Body of pancreas (tissue), 4 donors: ENCODE measurements at regions not wholly inside any gene's neighbourhood (a gene's known extent, or its start where the extent isn't known, plus 50 kb on each side); places are given as distances from the start of the nearest gene placed in this dataset.
"Not testable (repeated sequence)": the region's sequence is repeated elsewhere in the genome, so short reads cannot be mapped to it uniquely, and the experiment has no call there.

Experiments
- ATAC-seq: fragments of 150-250 bp; one replicate; pipeline ENCODE4 v1.9.1; 2016
- DNase-seq, 4 donors: peaks; one replicate each; pipeline ENCODE4 v3.0.0-alpha.2; 2019
- H3K27ac ChIP-seq, 4 donors: fragments of 200-600 bp; sonication (generic); 1 replicate in 3 of 4; 2 replicates in 1 of 4; pipeline versions ENCODE4 v1.5.1 to v1.6.1; 2016 to 2019; ENCODE audit warnings: mild to moderate bottlenecking in 1 of 4, mixed read lengths in 1 of 4, moderate library complexity in 1 of 4
- H3K27me3 ChIP-seq, 2 donors: fragments of 200-600 bp; sonication (generic); one replicate each; pipeline ENCODE4 v1.6.0; 2016; ENCODE audit warnings: mild to moderate bottlenecking in 1 of 2
- H3K36me3 ChIP-seq, 2 donors: fragments of 200-600 bp; sonication (generic); replicated peaks in 1 of 2; 2 replicates each; pipeline ENCODE4 v1.5.1; 2016; ENCODE audit warnings: low read depth in 2 of 2; ENCODE audit not compliant: insufficient read depth in 1 of 2
- H3K4me1 ChIP-seq: fragments of 200-600 bp; sonication (generic); one replicate; pipeline ENCODE4 v1.6.0; 2016
- H3K4me3 ChIP-seq, 2 donors: fragments of 200-600 bp; sonication (generic); 1 replicate in 1 of 2; 2 replicates in 1 of 2; pipeline ENCODE4 v1.5.1; 2016 to 2019
- H3K9me3 ChIP-seq, 3 donors: fragments of 200-600 bp; sonication (generic); 1 replicate in 2 of 3; 2 replicates in 1 of 3; pipeline ENCODE4 v1.5.1; 2016
- POLR2A ChIP-seq, 3 donors: fragments of 450-650 bp; IDR thresholded peaks; one replicate each; pipeline ENCODE4 v1.6.1; 2016; ENCODE audit warnings: antibody characterized with exemption in 3 of 3, mild to moderate bottlenecking in 2 of 3
- WGBS, 2 donors: methylation state at CpG; one replicate each; pipeline ENCODE4 v1.1.5; 2017; 5-methylcytosine and 5-hydroxymethylcytosine counted together
- intact Hi-C: fragments of 100-400 bp; cut with DNase I; formaldehyde crosslinking; loops from one replicate; pipeline ENCODE4 v1.15.1; 2023
- TF ChIP-seq, protein P1 (sequence below), 7 experiments: fragments of 450-650 bp in 4 of 7; fragments of 200-600 bp in 3 of 7; sonication (generic) in 3 of 7; IDR thresholded peaks; one replicate each; pipeline ENCODE4 v1.5.1; 2016 to 2019; ENCODE audit warnings: antibody characterized with exemption in 7 of 7

DNA sequence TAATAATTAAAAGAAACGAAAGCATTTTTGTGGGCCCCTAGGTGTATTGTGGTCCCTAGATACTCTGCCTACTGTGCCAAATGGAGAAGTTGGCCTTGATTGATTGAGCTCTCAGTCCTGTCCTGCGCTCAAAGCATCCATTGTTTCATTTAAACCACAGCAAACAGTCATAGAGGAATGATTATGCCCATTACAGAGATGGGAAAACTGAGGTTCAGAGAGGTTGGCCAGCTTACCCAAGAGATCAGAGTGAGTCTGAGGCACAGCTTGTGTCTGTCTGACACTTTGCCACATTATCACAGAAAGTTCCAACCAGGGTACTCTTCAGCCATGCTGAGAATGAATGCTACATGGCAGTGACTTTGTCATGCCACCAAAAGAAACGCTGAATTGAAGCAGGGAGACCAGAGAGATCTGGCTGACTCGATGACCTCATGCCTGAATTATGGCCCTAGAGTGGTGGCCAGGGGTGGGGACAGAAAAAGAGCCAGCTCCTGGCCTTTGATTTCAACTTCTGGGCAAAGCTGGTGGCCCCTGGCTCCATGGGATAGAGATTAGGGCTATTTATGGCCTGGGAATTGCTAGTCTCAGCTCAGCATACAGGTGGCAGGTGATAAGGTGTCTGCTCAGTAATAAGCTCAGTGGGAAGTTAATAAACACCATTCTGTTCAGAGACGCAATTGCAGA, 180.5 kb downstream of the MIAT start:
- WGBS, 2 donors: 46 to 47% methylated on average over 5 of the region's 5 CpGs
- intact Hi-C loops: no loop called here
- H3K27me3 ChIP-seq: no peaks in the 10 kb centered on the region
- H3K4me1 ChIP-seq: no peaks in the 10 kb centered on the region
- H3K4me3 ChIP-seq: no peak overlapping the region
- H3K36me3 ChIP-seq: no peaks in the 10 kb centered on the region
- ATAC-seq (peak; percentile 27), DNase-seq (peak in 2 of 4 donors; percentile 7 to 30)
- H3K9me3 ChIP-seq: no peaks in the 10 kb centered on the region
- TF ChIP-seq, protein P1, sequence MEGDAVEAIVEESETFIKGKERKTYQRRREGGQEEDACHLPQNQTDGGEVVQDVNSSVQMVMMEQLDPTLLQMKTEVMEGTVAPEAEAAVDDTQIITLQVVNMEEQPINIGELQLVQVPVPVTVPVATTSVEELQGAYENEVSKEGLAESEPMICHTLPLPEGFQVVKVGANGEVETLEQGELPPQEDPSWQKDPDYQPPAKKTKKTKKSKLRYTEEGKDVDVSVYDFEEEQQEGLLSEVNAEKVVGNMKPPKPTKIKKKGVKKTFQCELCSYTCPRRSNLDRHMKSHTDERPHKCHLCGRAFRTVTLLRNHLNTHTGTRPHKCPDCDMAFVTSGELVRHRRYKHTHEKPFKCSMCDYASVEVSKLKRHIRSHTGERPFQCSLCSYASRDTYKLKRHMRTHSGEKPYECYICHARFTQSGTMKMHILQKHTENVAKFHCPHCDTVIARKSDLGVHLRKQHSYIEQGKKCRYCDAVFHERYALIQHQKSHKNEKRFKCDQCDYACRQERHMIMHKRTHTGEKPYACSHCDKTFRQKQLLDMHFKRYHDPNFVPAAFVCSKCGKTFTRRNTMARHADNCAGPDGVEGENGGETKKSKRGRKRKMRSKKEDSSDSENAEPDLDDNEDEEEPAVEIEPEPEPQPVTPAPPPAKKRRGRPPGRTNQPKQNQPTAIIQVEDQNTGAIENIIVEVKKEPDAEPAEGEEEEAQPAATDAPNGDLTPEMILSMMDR (IDR thresholded peaks at IDR 0.05): peak in 1 of 7 experiments; percentile 3
- no peak for TF ChIP-seq POLR2A (IDR thresholded peaks at IDR 0.05)
- no peak overlapping the region for H3K27ac ChIP-seq

DNA sequence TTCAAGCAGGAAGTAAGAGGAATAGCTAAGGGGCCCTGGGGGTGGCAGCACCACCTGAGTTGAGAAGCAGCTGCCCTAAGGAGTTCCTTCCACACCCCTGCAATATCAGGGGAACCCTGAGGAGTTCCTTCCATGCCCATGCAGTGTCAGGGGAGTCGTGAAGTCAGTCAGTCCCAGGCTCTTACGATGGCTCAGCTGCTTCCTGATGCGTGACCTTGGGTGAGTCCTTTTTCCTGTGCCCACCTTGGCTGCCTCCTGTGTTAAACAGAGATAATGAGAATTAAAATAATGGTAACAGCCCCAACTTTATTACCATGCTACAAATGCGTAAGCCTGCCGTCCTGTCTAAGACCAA, 181.1 kb downstream of the MIAT start:
- ATAC-seq (no peak), DNase-seq (no peak)
- Histone ChIP-seq H3K9me3 (no peaks in the 10 kb centered on the region), H3K27ac (no peak overlapping the region), H3K4me1 (no peaks in the 10 kb centered on the region), H3K4me3 (no peak overlapping the region), H3K27me3 (no peaks in the 10 kb centered on the region), H3K36me3 (no peaks in the 10 kb centered on the region)
- intact Hi-C loops: no loop called here
- TF ChIP-seq POLR2A (IDR thresholded peaks at IDR 0.05): no peak
- TF ChIP-seq, protein P1 (IDR thresholded peaks at IDR 0.05): no peak
- 86 to 96% methylated on average over 5 of the region's 5 CpGs for WGBS, 2 donors

DNA sequence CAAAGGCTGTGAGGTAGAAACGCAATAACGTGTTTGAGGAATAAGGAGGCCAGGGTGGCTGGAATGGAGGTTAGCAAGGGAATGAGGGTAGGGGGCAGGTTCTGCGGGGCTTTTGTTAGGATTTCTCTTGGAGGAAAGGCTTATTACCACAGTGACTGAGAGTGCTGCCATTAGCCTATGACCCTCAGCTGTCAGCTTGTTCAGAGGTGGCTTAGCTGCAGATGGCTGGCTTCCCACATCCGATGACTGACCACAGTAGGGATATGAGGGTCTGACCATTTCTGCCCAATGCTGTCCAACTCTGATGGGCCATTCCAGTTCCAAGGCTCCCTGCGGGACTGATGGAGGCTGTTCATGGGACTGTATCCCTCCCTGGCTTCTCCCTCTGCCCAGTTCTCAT, 181.8 kb downstream of the MIAT start:
- WGBS, 2 donors: 82 to 86% methylated on average over 5 of the region's 5 CpGs
- ATAC-seq: no peak
- no peak for TF ChIP-seq POLR2A (IDR thresholded peaks at IDR 0.05)
- TF ChIP-seq, protein P1 (IDR thresholded peaks at IDR 0.05): no peak
- Histone ChIP-seq H3K27ac (no peak overlapping the region), H3K4me3 (no peak overlapping the region), H3K4me1 (no peaks in the 10 kb centered on the region), H3K9me3 (no peaks in the 10 kb centered on the region), H3K27me3 (no peaks in the 10 kb centered on the region), H3K36me3 (no peaks in the 10 kb centered on the region)
- intact Hi-C loops: no loop called here
- no peak for DNase-seq

DNA sequence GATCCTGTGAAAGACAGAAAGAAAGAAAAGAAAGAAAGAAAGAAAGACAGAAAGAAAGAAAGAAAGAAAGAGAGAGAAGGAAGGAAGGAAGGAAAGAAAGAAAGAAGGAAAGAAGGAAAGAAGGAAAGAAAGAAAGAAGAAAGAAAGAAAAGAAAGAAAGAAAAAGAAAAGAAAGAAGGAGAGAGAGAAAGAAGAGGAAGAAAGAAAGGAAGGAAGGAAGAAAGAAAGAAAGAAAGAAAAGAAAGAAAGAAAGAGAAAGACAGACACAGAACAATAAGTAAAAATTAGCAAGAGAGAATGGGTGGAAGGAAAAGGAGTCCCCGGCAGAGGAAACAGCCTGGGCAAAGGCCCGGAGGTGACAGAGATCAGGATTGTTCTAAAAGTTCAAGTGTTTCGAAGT, 183.4 kb downstream of the MIAT start:
- H3K27me3 ChIP-seq, H3K36me3 ChIP-seq, ATAC-seq, H3K9me3 ChIP-seq, H3K27ac ChIP-seq, intact Hi-C loops, DNase-seq, H3K4me3 ChIP-seq, H3K4me1 ChIP-seq: not testable (repeated sequence)
- 94% methylated on average over 3 of the region's 3 CpGs for WGBS, 2 donors

DNA sequence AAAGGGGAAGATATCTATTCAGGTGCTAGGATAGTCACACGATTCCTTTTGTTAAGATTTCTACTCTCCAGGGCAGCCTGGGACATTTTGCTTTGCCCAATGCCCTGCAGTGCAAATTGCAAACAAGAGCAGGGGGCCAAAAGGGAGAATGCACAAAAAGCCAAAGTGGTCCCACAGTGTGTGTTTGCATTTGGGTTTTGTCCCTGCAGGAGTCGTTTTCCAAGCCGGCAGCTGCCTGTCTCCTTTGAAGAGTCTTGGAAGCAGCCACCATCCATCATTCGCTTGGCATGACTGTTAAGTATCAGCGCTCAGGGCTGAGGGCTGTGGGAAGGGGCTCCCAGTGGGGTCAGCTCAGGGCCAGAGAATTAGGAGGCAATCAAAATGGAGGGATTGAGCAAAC, 184.7 kb downstream of the MIAT start:
- no peak for TF ChIP-seq POLR2A (IDR thresholded peaks at IDR 0.05)
- TF ChIP-seq, protein P1 (IDR thresholded peaks at IDR 0.05): no peak
- Histone ChIP-seq H3K4me3 (no peak overlapping the region), H3K4me1 (peaks cover 5% of the 10 kb centered on the region), H3K27ac (no peak overlapping the region), H3K36me3 (no peaks in the 10 kb centered on the region), H3K27me3 (no peaks in the 10 kb centered on the region), H3K9me3 (no peaks in the 10 kb centered on the region)
- ATAC-seq: no peak
- 66 to 72% methylated on average over 4 to 5 of the region's 5 CpGs for WGBS, 2 donors
- intact Hi-C loops: no loop called here
- no peak for DNase-seq
